ENCODE measurements at regions not wholly inside any gene's neighbourhood (a gene's known extent, or its start where the extent isn't known, plus 50 kb on each side); places are given as distances from the start of the nearest gene placed in this dataset.

GRCh38 chr17:15884731-15885130 lies 60.2 kb upstream of the ADORA2B start:
- Histone ChIP-seq H3K9me3 (ENCODE audit: control insufficient read depth, insufficient read depth, low read length) (no peaks in the 10 kb centered on the region), H3K27ac (ENCODE audit: low read depth, low read length) (no peak overlapping the region), H3K9me2 (replicated peaks; ENCODE audit: control insufficient read depth, low read length) (no peaks in the 10 kb centered on the region), H3K4me1 (ENCODE audit: control insufficient read depth, low read length) (no peaks in the 10 kb centered on the region), H3K27me3 (ENCODE audit: control insufficient read depth, low read length) (no peaks in the 10 kb centered on the region; the same call in 1 of the 2 replicates), H3K79me2 (ENCODE audit: control insufficient read depth, low read length) (no peaks in the 10 kb centered on the region), H4K20me1 (ENCODE audit: control insufficient read depth, insufficient read depth, low read depth, low read length) (no peaks in the 10 kb centered on the region), H3F3A (ENCODE audit: control insufficient read depth, insufficient read depth) (no peaks in the 10 kb centered on the region), H3K4me3 (ENCODE audit: low read length) (no peak overlapping the region), H3K36me3 (ENCODE audit: control insufficient read depth, low read length) (no peaks in the 10 kb centered on the region), H3K4me2 (ENCODE audit: low read length) (no peak overlapping the region)
- TF ChIP-seq EZH2phosphoT487 (IDR thresholded peaks at IDR 0.05; ENCODE audit: borderline replicate concordance, low read length), result no peak
- no peak for TF ChIP-seq CTCF (IDR thresholded peaks at IDR 0.05; ENCODE audit: low read depth, low read length, poor library complexity, severe bottlenecking)

GRCh38 chr17:15885770-15886169 lies 59.2 kb upstream of the ADORA2B start:
- no peaks in the 10 kb centered on the region; the same call in 1 of the 2 replicates for H3K27me3 ChIP-seq (ENCODE audit: control insufficient read depth, low read length)
- no peaks in the 10 kb centered on the region for H3K9me2 ChIP-seq (replicated peaks; ENCODE audit: control insufficient read depth, low read length)
- H3F3A ChIP-seq (ENCODE audit: control insufficient read depth, insufficient read depth), result no peaks in the 10 kb centered on the region
- H3K79me2 ChIP-seq (ENCODE audit: control insufficient read depth, low read length), result no peaks in the 10 kb centered on the region
- no peaks in the 10 kb centered on the region for H4K20me1 ChIP-seq (ENCODE audit: control insufficient read depth, insufficient read depth, low read depth, low read length)
- H3K4me1 ChIP-seq (ENCODE audit: control insufficient read depth, low read length), result no peaks in the 10 kb centered on the region
- no peak overlapping the region for H3K4me3 ChIP-seq (ENCODE audit: low read length)
- no peaks in the 10 kb centered on the region for H3K9me3 ChIP-seq (ENCODE audit: control insufficient read depth, insufficient read depth, low read length)
- no peak for TF ChIP-seq CTCF (IDR thresholded peaks at IDR 0.05; ENCODE audit: low read depth, low read length, poor library complexity, severe bottlenecking)
- TF ChIP-seq EZH2phosphoT487 (IDR thresholded peaks at IDR 0.05; ENCODE audit: borderline replicate concordance, low read length), result no peak
- no peak overlapping the region for H3K4me2 ChIP-seq (ENCODE audit: low read length)
- no peaks in the 10 kb centered on the region for H3K36me3 ChIP-seq (ENCODE audit: control insufficient read depth, low read length)
- no peak overlapping the region for H3K27ac ChIP-seq (ENCODE audit: low read depth, low read length)

GRCh38 chr17:15886221-15886620 lies 58.7 kb upstream of the ADORA2B start:
- Histone ChIP-seq H3K9me2 (replicated peaks; ENCODE audit: control insufficient read depth, low read length) (no peaks in the 10 kb centered on the region), H3K4me1 (ENCODE audit: control insufficient read depth, low read length) (no peaks in the 10 kb centered on the region), H4K20me1 (ENCODE audit: control insufficient read depth, insufficient read depth, low read depth, low read length) (no peaks in the 10 kb centered on the region), H3K9me3 (ENCODE audit: control insufficient read depth, insufficient read depth, low read length) (no peaks in the 10 kb centered on the region), H3K4me3 (ENCODE audit: low read length) (no peak overlapping the region), H3K27me3 (ENCODE audit: control insufficient read depth, low read length) (no peaks in the 10 kb centered on the region; the same call in 1 of the 2 replicates), H3F3A (ENCODE audit: control insufficient read depth, insufficient read depth) (no peaks in the 10 kb centered on the region), H3K79me2 (ENCODE audit: control insufficient read depth, low read length) (no peaks in the 10 kb centered on the region), H3K27ac (ENCODE audit: low read depth, low read length) (no peak overlapping the region), H3K36me3 (ENCODE audit: control insufficient read depth, low read length) (no peaks in the 10 kb centered on the region), H3K4me2 (ENCODE audit: low read length) (no peak overlapping the region)
- TF ChIP-seq CTCF (IDR thresholded peaks at IDR 0.05; ENCODE audit: low read depth, low read length, poor library complexity, severe bottlenecking), result no peak
- no peak for TF ChIP-seq EZH2phosphoT487 (IDR thresholded peaks at IDR 0.05; ENCODE audit: borderline replicate concordance, low read length)
